Body of pancreas (tissue), 4 donors: ENCODE measurements at regions not wholly inside any gene's neighbourhood (a gene's known extent, or its start where the extent isn't known, plus 50 kb on each side); places are given as distances from the start of the nearest gene placed in this dataset.

ENCODE experiments used
- POLR2A ChIP-seq, 3 donors: fragments of 450-650 bp; IDR thresholded peaks; one replicate each; pipeline ENCODE4 v1.6.1; 2016; ENCODE audit warnings: antibody characterized with exemption in 3 of 3, mild to moderate bottlenecking in 2 of 3
- TF ChIP-seq, protein P1 (sequence below), 7 experiments: fragments of 450-650 bp in 4 of 7; fragments of 200-600 bp in 3 of 7; sonication (generic) in 3 of 7; IDR thresholded peaks; one replicate each; pipeline ENCODE4 v1.5.1; 2016 to 2019; ENCODE audit warnings: antibody characterized with exemption in 7 of 7

GRCh38 chr4:126338548-126338947 is 1023.8 kb downstream of the FAT4 start:
- TF ChIP-seq, protein P1, sequence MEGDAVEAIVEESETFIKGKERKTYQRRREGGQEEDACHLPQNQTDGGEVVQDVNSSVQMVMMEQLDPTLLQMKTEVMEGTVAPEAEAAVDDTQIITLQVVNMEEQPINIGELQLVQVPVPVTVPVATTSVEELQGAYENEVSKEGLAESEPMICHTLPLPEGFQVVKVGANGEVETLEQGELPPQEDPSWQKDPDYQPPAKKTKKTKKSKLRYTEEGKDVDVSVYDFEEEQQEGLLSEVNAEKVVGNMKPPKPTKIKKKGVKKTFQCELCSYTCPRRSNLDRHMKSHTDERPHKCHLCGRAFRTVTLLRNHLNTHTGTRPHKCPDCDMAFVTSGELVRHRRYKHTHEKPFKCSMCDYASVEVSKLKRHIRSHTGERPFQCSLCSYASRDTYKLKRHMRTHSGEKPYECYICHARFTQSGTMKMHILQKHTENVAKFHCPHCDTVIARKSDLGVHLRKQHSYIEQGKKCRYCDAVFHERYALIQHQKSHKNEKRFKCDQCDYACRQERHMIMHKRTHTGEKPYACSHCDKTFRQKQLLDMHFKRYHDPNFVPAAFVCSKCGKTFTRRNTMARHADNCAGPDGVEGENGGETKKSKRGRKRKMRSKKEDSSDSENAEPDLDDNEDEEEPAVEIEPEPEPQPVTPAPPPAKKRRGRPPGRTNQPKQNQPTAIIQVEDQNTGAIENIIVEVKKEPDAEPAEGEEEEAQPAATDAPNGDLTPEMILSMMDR (IDR thresholded peaks at IDR 0.05) = no peak
- TF ChIP-seq POLR2A (IDR thresholded peaks at IDR 0.05) = no peak
